EL (cell line): ENCODE measurements at regions not wholly inside any gene's neighbourhood (a gene's known extent, or its start where the extent isn't known, plus 50 kb on each side); places are given as distances from the start of the nearest gene placed in this dataset.

Experiments used
- DNase-seq: peaks from one replicate; pipeline ENCODE4 v3.0.0-alpha.2; 2016

DNA sequence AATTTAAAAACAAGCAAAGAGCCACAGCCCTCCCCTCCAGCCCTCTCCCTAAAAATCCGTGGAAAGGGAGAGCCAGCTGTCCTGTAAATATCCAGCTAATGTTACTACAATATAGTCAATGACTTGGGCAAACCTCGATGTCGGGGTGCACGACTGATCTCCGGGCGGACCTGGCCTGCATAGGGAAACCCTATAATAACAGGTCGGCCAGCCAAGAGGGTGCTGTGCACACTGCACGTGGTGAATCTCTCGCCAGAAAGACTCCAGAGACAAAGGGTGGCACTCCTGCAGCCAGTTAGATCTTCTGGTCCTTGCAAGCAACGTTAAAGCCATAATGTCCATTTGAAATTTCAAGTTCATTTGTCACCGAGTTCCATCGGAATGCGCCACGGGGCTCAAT, 1092.8 kb downstream of the ADGRL3 start:
- no peak for DNase-seq

DNA sequence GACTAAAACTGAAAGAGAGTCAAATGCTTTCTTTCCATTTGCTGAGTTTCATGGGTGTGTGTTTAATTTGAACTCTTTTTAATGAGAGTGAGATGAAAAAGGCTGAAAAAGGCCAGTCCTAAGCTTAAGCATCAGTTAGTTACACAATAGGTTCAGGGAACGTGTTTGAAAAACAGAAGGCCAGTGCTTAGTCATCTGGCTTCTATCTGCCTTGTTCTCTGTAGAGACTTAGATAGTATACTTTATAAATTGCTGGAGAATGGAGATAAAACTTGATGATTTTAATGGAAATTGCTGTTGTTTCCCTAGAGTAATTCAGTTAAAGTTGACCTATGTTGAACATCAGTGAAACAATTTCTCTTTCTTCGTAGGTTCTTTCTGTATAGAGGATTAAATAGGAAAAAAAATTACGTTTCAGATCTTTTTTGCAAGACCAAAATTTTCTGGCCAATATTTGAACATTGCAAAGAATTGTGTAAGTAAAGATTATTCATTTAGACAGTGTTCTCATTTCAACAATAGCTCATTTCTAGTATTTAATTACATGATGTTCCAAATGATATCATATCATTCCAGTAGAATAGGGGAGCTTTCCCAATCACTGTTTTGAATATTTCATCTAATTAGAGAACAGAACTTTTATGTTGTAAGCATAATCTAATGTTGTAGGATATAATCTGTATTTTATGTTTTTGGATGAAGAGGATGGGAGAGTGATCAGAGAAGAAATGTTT, 1088.8 kb downstream of the ADGRL3 start:
- DNase-seq: no peak

DNA sequence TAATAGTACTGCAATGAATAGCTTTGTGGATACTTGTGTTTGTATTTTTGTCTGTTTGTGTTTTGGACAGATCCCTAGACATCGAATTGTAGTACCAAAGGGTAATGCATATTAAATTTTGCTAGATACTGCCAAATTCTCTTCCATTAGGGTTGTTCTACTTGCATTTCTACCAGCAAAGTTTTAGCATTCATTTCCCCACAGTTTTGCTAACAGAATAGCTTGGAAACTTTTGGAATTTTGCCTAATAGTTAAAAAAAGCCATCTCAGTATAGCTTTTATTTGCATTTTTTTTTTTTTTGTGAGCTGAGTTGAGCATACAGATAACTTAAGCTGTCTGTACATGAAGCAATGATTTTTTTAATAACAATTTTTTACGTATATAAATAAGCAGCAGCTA, 1084.9 kb downstream of the ADGRL3 start:
- DNase-seq: no peak

DNA sequence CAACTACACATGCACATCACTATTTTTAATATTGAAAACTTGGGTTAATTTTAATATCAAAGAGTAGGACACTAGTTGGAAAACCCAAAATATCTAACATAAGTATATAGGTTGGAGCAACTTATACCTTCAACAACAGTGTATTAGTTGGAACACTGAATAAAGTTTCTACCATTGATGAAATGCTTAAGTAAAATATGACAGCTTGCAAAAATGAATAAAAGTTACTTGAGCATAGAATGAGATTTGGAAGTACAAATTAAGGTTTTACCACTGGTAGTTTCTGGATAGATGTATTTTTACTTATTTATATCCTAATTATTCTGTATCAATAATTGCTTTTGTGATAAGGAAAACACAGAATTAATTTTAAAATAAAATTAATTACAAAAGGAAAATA, 1079.6 kb downstream of the ADGRL3 start:
- no peak for DNase-seq

DNA sequence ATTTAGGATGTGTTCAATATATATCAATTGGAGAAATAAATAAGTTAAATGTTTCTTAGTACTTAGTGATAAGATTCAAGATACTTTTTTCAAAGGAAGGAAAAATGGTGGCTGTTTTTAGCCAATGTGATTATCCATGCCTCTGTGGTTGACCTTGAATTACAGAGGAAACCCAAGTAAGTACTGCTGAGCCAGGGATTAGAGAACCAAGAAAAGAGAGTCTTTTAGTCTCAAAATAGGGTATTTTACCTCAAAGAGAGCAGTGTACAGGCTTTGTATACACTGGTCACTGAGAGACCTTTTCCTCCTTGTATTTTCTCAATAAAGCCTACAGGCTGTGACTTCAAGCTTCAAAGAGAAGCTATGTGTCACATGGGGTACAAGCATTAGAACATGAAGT, 1075.3 kb downstream of the ADGRL3 start:
- no peak for DNase-seq

DNA sequence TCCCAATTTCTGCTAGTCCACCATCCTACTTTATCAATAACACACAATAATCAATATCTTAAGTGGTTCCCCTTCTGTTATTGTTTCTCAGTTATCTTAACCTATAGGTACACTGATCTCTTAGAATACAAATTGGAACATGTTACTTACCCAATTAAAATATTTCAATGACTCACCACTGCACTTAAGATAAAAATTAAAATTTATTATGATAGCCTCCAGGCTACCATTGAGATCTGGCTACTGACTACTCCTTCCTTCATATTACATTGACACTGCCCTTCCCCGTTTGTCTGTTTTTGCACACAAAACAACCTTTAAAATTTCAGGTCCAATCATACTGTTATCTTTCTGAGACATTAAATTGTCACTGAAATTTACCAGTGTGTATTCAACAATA, 1074.7 kb downstream of the ADGRL3 start:
- DNase-seq: no peak

DNA sequence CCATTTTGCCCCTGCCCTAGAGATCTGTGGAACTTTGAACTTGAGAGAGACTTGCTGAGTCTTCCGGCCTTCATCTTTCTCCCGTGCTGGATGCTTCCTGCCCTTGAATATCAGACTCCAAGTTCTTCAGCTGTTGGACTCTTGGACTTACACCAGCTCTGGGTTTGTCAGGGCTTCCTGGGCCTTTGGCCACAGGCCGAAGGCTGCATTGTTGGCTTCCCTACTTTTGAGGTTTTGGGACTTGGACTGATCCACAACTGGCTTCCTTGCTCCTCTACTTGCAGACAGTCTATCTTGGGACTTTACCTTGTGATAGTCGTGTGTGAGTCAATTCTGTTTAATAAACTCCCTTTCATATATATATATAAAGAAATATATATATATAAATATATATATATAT, 1071.0 kb downstream of the ADGRL3 start:
- no peak for DNase-seq

DNA sequence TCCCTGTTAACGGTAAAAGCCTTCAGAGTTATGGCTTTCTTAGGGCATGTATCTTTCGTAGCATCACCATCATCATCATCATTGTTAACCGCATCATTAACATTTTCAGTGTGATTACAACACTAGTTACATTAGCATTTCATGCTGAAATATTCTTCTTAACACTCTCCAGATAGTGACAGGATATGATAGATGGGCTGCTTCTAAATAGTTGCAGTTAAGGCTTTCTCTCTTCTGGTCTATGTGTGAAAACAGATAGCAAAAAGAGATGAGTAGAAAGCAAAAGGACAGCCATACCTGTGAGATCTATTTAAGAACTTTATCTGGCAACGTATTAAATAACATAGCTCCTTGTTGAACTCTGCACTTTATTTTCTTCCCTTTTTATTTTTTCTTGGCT, 1069.8 kb downstream of the ADGRL3 start:
- no peak for DNase-seq

DNA sequence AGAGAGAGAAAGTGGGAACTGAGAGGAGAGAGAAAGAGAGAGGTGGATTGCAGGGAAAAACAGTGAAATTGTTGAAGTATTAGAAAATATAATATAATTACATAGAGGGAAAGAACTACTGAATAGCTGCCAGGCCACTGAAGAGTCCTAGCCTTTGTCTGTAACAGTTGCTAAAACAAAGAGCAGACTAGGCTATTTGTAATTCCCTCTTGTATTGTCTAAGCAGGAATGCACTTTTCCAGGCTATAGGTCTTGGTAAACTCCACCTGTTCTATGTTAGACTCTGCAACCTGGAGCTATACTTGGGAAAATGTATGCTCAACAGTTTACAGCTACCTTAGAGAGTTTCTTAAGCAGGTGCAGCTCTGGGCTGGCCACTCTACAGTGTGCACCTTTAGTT, 1063.3 kb downstream of the ADGRL3 start:
- DNase-seq: no peak

DNA sequence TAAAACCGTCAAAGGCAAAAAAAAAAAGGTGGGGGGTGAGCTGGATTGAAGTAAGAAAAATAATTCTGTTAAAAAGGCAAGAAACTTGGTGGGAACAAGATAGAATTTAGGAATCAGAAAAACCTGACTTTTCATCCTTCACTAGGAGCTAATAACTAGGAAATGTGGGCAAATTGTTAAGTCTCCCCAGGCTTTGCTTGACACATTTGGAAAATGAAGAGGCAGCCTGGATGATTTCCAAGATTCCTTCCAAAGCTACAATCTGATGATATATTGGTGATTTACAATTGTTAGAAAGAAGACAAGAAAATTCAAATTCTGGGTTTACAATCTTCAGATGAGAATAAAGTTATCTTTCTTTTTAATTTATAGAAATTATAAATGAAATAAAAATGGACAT, 1062.5 kb downstream of the ADGRL3 start:
- DNase-seq: no peak

DNA sequence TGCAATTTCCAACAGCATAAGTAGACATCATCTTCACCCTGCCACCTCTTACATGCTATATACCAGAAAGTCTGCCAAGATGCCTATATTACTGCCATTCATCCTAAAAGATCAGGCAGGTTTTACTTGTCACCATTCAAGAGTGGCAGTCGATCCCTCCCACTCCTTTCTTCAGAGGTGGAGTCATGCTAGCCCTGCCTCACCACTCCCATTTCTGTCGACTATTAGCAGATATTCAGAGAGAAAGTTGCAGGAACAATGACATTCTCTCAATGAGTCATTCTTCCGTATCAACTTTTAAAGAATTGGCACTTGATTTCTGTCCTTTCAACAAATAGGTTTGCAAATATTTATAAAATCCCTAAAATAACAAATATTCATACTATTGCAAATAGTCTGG, 1060.1 kb downstream of the ADGRL3 start:
- DNase-seq: no peak

DNA sequence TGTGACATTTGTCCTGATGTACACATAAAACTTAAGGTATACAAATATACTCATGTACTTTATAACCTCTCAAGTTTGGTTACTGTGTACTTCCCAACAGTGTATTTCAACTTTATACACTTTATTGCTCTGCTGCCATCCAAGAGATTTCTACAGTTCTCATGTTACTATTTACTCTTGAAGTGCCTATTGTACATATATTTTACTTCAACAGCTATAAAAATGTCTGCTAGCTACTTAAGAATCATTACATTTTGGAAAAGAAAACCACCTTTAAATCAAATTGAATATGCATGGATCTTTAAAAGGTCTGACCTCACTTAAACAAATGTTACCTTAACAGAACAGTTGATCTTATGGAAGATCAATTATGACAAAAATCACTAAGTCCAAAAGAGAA, 1056.4 kb downstream of the ADGRL3 start:
- no peak for DNase-seq

DNA sequence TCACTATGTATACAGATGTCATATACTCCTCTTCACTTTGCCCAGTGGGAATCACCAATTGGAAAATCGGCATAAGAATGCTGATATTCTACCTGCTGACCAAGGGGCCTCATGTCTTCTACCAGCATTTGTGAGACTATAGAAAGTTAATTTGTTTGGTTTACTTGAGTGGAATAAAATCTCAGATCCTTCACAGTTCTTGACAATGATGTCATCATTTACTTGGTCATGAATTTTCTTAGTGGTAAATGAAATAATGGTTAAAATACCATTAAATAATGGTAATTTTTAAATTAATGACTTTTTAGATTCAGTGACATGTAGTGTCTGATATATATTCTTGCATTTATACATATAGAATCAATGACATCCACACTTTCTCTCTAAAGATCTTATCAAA, 1052.6 kb downstream of the ADGRL3 start:
- no peak for DNase-seq

DNA sequence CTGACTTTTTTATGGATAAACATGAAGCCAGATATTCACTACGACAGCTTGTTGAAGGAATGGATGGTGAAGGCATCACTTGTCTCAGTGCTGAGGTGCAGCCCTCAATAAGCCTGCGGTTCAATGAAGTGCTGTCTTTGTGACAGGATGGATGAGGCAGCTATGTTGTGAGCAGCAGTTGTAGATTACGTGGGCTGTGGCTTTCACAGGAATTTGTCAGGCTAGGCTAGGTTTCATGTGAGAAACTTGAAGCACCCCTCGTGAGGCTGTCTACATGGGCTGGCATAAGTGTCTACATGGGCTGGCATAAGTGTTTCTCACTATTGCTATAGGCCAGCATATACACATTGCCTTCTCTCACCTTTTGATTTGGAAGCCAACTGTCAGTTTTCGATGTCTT, 1050.0 kb downstream of the ADGRL3 start:
- DNase-seq: no peak

DNA sequence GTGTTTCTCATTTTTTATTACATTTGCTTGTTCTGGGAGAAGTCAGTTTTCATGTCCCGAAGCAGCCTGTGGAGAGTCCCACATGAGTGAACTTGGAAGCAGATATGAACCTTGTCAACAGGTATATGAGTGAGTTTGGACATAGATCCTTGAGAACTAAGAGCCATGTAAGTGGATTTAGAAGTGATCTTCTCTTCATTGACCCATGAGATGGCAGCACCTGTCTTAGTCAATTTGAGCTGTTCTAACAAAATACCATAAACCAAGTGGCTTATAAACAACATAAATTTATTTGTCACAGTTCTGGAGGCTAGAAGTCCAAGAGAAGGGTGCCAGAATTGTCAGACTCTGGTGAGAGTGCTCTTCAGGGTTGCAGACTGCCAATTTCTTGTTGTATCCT, 1043.8 kb downstream of the ADGRL3 start:
- DNase-seq: no peak

DNA sequence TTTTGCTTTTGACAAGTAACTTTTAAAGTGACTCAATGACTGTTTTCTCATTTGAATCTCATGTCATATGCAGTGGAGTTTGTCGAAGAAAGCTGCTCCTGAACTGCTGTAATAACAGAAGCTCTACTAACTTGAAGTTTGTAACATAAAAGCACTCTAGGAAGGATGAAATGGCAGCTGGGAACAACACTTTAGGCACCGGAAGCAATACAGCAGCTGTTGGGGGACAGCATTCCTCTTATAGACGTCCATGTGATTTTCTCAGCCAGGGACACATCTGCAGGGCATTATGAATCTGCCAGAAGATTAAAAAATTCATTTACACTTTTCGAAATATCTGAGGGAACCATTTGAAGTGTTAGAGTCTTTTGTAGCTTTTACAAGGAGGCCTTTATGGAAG, 1035.8 kb downstream of the ADGRL3 start:
- no peak for DNase-seq

DNA sequence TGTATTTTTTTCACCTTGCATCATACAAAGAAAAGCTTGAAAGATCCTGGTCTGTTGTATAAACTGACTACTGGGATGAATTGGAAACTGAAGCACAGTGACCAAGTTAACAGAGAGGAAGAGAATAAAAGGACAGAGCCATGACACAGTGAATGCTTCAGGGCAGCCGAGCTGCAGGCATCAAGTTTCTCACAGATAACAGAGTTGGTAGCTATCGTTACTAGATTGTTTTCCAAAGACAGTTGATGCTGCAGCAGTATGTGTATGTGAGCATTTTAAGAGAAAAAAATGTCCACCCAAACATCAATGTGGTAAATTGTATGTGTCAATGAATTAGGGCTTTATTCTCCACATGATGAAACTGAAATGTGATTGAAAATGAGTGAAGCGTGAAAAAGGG, 1032.7 kb downstream of the ADGRL3 start:
- DNase-seq: no peak

DNA sequence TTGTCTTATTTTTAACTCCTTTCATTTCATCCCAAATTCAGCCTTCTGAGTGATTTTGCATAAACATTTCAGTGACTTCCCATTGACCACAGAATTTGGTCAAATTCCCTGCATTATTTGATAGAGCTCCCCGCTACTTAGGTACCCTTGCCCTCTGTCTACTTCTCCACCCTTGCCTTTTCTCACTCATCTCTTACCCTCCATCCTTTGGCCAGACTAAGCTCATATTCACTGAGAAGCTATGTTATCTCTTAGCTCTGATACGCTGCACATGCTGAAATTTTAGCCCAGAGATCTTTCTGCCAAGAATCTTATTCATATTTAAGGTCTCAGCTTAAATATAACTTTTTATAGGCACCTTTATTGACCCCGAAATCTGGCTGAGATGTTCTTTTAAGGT, 1031.9 kb downstream of the ADGRL3 start:
- no peak for DNase-seq

DNA sequence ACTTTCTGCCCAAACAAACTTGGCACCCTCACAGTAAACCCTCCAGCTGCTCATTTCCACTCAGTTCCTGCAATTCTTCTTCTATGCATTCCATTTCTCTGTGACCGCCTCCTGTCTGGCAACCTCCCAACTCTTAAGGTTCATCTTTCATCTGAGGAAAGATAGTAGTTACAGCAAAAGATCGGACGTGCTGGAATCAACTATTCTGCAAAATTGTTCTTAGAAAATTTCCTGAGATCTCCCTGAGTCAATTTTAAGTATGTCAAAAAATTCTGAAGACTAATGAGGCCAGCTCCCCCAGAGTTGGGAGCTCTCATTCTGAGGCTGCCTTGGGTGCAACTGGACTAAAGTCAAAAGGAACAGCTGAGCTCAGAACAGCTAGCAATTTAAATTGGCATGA, 1026.0 kb downstream of the ADGRL3 start:
- no peak for DNase-seq

DNA sequence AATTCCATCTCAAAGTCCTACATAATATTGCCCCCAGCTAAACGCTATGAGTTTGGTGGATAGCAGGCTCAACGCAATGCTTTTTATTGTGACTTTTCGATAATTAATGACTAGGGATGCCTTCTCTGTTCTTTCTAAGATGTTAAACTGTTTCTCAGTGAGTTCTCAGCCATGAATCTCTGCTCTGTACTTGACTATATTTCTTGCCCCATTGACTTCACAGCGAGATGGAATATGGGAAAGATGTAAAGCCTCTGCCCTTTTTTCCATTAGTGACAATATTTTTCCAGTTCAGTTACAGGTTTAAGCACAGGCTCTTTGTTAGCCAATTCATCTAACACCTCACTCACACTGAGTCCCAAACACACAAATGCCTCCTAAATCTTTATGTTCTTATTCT, 1022.0 kb downstream of the ADGRL3 start:
- DNase-seq: no peak

DNA sequence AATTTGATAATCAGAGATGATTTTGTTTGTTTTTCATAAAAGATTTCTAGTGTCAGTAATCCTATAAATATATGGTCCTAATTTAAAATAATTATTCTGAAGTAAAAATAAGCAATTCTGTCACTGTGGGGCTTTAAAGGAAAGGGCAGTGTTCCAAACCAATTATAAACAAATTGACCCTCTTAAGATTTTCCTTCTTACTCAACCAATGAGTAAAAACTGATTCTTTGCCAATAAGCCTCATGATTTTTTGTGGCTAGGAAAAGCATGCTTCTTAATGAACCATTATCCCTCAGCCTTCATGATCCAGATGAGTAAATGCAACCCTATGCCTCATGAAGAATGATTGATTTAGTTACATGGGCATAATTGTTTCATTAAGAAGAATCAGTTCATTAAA, 1010.4 kb downstream of the ADGRL3 start:
- DNase-seq: no peak

DNA sequence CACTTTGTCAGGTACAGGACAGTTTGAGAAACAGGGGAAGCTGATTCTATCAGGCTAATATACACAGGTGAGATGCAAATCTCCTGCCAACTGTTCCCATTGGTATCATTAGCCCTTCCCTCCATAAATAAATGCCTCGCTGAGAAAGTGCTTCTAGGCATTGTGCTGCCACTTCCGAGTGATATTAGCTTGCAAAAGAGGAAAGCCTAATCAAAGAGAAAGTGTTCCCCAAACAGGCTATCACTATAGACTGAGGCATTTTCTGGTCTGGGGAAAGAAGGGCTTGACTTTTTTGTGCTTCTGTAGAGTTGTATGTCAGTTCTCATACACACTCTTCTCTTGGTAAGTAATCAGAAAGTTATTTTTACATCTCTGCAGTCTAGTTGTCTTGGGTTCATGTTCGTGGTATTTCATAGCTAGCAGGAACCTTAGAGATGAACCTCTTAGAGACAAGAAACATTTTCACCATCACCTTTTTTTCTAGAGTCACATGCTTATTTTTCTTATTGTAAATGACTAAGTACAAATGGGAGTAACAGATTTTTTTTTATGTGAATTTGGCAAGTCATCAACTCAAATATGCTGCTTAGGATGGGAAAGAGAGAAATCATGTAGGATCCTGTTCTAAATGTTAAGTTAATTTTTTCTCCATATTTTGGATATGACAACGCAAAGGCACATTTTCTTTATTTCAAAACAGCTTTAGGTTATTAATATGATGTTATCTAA, 1009.8 kb downstream of the ADGRL3 start:
- no peak for DNase-seq

DNA sequence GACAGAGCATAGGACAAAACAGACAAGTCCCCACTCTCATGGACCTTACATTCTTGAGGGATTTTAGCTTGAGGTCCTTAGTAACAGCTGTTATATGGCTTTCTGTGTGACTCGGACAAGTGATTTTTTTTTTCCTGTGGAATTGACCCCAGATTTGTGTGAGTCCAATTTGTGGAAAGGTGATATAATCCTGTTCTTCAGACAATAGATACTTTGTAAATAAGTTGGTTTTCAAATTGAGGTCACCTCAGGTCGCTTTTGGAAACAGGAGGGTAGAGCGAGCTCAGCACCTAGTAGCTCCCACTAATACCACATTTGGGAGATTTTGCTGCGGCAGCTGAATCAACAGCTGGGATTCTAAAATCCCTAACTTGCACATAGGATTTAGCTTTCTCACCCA, 1008.8 kb downstream of the ADGRL3 start:
- no peak for DNase-seq

DNA sequence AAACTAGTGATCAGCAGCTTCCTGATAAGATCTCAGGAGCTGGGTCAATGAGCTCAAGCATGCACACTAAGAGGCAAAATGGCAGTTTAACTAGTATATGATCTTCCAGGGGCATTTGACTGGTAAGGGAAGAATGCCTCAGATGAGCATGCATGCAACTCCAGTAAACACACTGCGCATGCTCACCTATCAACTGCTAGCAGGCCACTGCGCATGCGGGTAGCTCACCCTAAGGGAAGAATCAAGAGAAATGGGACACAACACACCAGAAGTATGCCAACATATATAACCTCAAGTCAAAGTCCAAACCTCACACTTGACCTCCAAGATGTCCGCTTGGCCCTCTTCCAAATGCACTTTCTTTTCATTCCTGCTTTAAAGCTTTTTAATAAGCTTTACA, 1004.0 kb downstream of the ADGRL3 start:
- DNase-seq: no peak

DNA sequence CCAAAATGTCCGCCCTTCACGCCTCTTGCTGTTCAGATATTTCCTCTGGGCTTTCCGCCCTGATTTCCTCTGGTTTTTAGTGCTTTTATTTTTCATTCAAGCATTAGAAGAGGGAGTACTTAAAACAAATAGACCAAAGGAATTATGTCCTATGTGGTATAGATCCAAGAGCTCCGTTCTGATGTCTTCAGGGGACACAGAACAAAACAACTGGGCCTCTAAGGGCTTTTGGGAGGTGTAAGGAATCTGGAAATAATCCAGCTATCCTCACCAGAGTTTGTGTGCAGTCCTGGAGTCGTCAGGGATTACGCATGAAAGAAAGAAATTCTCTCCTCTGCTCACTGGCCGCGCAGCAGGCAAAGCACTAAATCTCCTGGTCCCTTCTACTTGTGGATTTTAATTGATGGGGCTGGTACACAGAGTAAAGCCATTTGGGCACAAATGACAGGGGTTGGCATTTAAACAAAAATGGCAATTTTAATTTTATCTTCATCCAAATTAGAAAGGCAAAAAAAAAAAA, 999.2 kb downstream of the ADGRL3 start:
- no peak for DNase-seq
